ENCODE measurements at regions not wholly inside any gene's neighbourhood (a gene's known extent, or its start where the extent isn't known, plus 50 kb on each side); places are given as distances from the start of the nearest gene placed in this dataset.

- TF ChIP-seq, protein P1, sequence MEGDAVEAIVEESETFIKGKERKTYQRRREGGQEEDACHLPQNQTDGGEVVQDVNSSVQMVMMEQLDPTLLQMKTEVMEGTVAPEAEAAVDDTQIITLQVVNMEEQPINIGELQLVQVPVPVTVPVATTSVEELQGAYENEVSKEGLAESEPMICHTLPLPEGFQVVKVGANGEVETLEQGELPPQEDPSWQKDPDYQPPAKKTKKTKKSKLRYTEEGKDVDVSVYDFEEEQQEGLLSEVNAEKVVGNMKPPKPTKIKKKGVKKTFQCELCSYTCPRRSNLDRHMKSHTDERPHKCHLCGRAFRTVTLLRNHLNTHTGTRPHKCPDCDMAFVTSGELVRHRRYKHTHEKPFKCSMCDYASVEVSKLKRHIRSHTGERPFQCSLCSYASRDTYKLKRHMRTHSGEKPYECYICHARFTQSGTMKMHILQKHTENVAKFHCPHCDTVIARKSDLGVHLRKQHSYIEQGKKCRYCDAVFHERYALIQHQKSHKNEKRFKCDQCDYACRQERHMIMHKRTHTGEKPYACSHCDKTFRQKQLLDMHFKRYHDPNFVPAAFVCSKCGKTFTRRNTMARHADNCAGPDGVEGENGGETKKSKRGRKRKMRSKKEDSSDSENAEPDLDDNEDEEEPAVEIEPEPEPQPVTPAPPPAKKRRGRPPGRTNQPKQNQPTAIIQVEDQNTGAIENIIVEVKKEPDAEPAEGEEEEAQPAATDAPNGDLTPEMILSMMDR (IDR thresholded peaks at IDR 0.05) = no peak
These were observed 382.3 kb downstream of the ALG10 start for GRCh38 chr12:34404377-34405285.

- TF ChIP-seq, protein P1 (IDR thresholded peaks at IDR 0.05) = no peak
These were observed 383.3 kb downstream of the ALG10 start for GRCh38 chr12:34405286-34406227.

DNA sequence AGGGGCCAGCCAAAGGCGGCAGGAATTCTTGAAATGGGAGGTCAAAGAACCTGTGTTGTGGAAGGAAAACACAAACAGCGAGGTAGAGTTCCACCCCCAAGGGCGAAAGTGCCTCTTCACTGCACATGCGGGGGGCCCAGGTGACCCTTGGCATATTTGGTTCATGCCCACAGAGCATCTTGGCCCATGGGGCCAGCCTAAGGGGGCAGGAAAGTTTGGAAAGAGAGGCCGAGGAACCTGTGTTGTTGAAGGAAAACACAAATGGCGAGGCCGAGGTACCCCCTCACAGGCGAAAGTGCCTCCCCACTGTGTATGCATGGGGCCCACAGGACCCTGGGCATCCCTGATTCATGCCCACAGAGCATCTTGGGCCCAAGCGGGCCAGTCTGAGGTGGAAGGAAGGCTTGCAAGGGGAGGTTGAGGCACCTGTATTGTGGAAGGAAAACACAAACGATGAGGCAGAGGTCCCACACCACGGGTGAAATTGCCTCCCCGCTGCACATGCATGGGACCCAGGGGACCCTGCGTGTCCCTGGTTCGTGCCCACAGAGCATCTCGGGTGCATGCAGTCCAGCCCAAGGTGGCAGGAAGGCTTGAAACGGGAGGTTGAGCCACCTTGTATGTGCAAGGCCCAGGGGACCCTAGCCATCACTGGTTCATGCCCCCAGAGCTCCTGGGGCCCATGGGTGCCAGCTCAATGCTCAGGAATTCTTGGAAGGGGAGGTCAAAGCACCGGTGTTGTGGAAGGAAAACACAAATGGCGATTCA lies 384.1 kb downstream of the ALG10 start:
- TF ChIP-seq, protein P1 (IDR thresholded peaks at IDR 0.05) = no peak

- TF ChIP-seq, protein P1 (IDR thresholded peaks at IDR 0.05) = no peak
These were observed 384.7 kb downstream of the ALG10 start for GRCh38 chr12:34406996-34407300.

GRCh38 chr12:34407813-34408212 lies 385.5 kb downstream of the ALG10 start:
- TF ChIP-seq, protein P1 (IDR thresholded peaks at IDR 0.05) = no peak
